Gastrocnemius medialis (tissue), 4 donors: ENCODE measurements at regions not wholly inside any gene's neighbourhood (a gene's known extent, or its start where the extent isn't known, plus 50 kb on each side); places are given as distances from the start of the nearest gene placed in this dataset.

ENCODE experiments used
- CTCF ChIP-seq, 5 experiments: fragments of 450-650 bp in 3 of 5; fragments of 200-600 bp in 2 of 5; sonication (generic) in 2 of 5; IDR thresholded peaks in 4 of 5; conservative IDR thresholded peaks in 1 of 5; 1 replicate in 4 of 5; 2 replicates in 1 of 5; pipeline ENCODE4 v1.5.1; 2016 to 2019; ENCODE audit warnings: antibody characterized with exemption in 5 of 5, mild to moderate bottlenecking in 3 of 5, moderate library complexity in 3 of 5
- POLR2A ChIP-seq, 2 donors: fragments of 450-650 bp; IDR thresholded peaks; one replicate each; pipeline ENCODE4 v1.6.1; 2017; ENCODE audit warnings: antibody characterized with exemption in 2 of 2, mild to moderate bottlenecking in 2 of 2, moderate library complexity in 2 of 2

GRCh38 chr7:81645435-81645834 is 124.4 kb downstream of the HGF start:
- TF ChIP-seq POLR2A (IDR thresholded peaks at IDR 0.05) (no peak), CTCF (IDR thresholded peaks at IDR 0.05 in 4 of 5, conservative IDR thresholded peaks at IDR 0.05 in 1 of 5) (no peak)
